HG03039 (cell line): ENCODE measurements at regions not wholly inside any gene's neighbourhood (a gene's known extent, or its start where the extent isn't known, plus 50 kb on each side); places are given as distances from the start of the nearest gene placed in this dataset.
"Not testable (repeated sequence)": the region's sequence is repeated elsewhere in the genome, so short reads cannot be mapped to it uniquely, and the experiment has no call there.

ENCODE experiments used
- ATAC-seq: cut with Tn5 transposase; IDR thresholded peaks from one replicate; pipeline ENCODE4 v1.9.1; 2021; ENCODE audit warnings: mild to moderate bottlenecking, moderate library complexity; ENCODE audit not compliant: unreplicated experiment

DNA sequence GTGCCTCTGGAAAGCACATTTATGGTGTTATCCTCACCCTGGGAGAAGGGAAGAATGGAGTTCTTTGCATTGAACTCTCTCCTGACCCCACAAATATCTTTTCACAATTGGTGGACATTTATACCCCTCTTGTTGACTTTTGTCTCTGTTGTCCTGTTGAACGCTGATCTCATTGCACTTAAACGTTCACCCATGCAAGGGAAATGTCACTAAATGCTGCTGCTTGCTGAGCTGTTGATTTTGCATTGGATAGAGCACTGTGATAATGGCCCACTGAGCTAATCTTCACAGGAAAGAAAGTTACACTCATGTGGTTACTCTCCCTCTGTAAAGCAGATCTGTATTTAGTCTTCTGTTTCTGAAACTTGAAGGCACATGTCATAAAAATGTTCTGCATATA lies 133.4 kb downstream of the FZD1 start:
- no peak for ATAC-seq

- ATAC-seq = no peak
Observed at GRCh38 chr7:91398341-91398740, 134.1 kb downstream of the FZD1 start.

DNA sequence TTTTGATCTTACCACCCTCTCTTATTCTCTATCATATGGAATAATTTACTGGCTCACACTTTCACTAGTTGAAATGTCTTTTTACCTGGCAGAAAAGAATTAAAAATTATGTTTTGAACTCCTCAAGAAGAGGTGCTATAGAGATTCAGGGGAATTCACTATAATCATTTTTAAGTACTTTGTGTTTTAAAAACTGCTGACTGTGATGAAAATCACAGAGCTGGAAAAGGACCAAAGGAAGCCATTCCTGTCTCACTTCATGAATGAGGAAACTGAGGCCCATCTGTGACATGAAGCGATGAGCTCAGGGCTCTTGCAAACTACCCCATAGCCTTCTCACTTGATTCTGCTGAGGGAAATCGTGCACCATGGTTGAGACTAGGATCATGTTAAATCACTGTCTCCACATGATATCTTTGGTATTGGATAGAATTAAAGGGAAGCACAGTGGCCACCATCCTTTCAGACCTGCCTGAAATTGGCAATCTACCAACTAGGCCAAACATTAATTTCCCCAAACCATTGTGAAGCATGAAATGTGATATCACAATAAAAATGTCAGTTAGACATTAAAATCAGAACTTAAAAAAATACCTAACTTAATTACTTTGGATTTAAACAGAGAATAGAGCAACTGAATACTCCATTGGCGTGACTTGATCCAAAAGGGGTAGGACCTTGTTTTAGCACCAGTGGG lies 141.0 kb downstream of the FZD1 start:
- ATAC-seq = no peak

DNA sequence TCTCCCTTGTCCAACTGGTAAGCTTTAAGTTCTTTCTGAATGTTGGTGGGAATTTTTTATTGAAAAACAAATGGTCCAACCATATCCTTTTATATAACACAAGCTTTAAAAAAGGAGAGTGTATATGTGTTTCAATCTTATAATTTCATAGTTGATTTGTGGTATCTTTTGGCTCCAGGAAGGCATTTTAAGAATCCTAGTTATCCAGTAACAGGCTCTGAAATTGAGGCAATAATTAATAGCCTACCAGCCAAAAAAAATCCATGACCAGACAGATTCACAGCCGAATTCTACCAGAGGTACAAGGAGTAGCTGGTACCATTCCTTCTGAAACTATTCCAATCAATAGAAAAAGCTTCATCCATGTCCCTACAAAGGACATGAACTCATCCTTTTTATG lies 141.6 kb downstream of the FZD1 start:
- ATAC-seq = not testable (repeated sequence)

DNA sequence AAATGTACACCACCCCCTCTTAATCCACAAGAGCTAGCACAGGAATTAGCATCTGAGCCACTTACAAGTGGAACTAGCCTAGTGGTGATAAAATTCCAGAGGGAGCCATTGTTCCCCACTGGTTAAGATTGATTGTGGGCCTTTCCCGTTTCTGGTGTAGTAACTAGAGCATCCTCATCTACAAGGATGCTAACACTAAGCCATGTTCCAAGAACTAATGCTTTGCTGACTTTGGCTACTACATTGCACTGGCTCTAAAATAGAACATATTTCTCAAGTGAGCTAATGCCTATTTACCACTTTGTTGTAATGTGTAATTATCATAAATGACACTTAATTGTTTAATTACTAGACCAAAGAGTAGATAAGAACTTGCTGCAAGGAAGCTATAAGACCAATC lies 143.7 kb downstream of the FZD1 start:
- ATAC-seq = no peak

- ATAC-seq = no peak
Observed at GRCh38 chr7:91408388-91409154, 144.3 kb downstream of the FZD1 start.

DNA sequence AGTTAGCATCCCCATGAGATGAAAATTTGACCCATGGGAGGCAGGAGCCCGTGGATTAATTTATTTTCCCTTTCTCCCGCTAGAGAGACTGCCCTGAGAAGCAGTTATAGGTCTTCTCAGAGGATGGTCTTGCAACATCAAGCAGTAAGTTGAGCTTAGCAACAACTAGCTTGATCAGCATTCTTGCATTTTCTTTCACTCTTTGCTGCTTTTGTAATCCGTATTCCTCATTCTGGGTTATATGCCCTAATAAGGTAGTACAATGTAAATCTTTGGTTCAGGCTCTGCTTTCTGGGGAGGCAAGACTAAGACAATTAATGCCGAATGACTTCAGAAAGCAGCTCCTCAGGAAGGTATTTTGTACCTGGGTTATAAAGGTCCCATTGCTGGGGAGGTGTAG lies 146.8 kb downstream of the FZD1 start:
- no peak for ATAC-seq

- ATAC-seq = no peak
Observed at GRCh38 chr7:91412298-91412697, 148.1 kb downstream of the FZD1 start.

GRCh38 chr7:91414734-91415133 lies 150.5 kb downstream of the FZD1 start:
- ATAC-seq = no peak

- no peak for ATAC-seq
Observed at GRCh38 chr7:91416155-91416865, 152.1 kb downstream of the FZD1 start.

GRCh38 chr7:91420606-91421005 lies 156.4 kb downstream of the FZD1 start:
- ATAC-seq = no peak

- ATAC-seq = no peak
Observed at GRCh38 chr7:91421018-91421417, 156.8 kb downstream of the FZD1 start.

DNA sequence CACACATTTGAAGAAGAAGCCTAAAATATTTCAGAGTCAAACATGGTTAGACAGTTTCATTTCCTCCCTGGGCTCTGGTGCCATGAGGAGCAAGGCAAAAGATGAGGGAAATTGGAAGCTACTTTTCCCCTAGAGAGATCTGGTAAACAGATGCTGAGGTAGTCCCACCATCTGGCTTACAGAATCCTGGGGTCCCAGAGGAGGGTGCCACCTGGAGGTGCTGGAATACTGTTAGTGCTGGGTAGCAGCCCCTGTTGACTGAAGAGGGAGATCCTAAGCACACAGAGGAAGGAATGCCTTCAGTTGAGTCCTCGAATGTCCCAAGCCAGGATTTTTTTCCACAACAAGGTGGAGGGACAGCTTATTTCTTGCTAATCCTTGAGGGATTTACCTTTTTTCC lies 160.1 kb downstream of the FZD1 start:
- ATAC-seq = no peak

- no peak for ATAC-seq
Observed at GRCh38 chr7:91425149-91425548, 160.9 kb downstream of the FZD1 start.

DNA sequence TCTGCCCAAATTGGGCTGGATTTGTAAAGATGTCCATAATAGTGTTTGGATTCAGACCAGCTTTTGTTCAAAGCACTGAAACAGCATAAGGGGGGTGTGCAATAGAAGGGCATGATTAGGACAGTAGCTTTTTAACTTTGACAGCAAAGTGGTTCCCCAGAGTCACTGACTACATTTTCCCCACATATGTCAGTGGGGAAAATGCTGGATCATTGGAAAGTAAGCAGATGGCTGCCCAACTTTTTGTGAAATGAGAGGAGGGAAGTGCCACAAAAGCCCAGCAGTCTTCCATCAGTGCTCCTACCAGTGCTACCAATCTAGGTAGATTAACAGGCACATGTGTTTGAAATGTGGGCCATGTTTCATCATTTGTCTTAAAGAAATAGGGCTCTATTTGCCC lies 162.8 kb downstream of the FZD1 start:
- no peak for ATAC-seq

DNA sequence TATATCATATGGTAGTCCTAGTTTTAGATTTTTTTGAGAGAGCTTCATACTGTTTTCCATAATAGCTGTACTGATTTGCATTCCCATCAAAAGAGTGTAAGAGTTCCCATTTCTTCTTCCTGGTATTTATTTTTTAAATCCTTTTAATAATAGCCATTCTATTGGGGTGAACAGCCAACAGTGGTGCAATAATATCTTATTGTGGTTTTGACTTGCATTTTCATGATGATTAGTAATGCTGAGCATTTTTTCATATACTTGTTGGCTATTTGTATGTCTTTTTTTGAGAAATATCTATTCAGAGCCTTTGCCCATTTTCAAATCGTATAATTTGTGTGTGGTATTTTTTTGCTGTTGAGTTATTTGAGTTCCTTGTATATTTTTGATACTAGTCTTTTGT lies 167.4 kb downstream of the FZD1 start:
- no peak for ATAC-seq

DNA sequence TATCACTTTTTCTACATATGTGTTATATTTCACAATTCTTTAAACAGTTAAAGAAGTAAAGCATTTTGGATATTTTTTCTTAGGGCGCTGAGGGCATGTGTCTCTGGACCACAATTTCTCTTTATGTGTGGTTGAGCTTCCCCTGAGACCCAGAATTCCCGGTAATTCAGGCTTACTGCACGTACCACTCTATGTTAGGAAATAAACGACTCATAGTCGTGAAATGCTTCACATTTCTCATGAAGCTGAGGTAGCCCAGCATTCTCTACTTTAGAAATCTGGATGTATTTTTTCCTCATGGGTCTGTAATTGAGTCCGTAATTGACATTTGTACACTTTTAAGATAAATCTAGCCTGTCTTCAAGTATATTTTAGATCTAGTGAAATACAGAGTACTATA lies 170.6 kb downstream of the FZD1 start:
- no peak for ATAC-seq

DNA sequence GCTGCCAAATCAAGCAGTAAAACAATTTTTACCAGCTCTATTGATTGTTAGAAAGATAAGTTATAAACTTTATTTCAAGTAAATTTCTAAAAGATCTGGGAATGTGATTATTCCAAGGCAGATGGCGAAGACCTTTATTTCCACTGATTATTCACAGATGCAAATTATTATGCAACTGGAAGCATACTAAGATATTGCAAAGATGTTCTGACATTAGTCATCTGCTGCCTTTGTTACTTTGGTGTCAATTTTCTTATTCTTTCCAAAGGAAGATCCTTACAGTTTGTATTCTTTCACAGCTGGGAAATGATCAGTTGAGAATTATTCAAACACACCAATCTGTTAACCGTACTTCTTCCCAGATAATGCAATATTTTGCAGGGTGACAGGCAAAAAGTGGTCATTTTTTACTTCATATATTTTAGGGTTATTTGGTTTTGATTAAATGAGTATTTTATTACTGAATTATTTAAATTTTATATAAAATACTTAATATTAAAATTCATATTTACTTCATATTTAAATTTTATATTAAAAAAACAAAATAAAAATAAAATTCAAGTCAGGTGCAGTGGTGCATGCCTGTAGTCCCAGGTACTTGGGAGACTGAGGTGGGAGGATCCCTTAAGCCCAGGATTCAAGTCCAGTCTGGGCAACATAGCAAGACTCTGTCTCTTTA lies 171.3 kb downstream of the FZD1 start:
- no peak for ATAC-seq

DNA sequence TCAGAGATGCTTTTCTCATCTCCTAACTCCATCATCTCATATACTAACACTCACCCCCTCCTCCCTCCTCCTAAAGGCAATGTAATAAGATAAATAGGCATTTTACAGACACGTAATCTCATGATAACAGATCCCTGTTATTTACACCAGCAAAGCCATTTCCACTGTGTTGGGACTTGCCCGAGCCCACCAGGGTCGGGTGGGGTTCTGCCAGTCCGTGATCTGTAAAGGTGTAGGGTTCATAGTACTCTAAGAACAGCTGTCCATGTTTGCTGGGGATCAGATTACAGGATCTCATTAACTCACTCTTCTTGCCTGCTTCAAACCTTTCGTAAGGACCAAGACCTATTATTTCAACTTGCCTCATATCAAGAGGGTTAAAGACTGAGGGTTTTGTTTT lies 172.4 kb downstream of the FZD1 start:
- ATAC-seq = no peak

DNA sequence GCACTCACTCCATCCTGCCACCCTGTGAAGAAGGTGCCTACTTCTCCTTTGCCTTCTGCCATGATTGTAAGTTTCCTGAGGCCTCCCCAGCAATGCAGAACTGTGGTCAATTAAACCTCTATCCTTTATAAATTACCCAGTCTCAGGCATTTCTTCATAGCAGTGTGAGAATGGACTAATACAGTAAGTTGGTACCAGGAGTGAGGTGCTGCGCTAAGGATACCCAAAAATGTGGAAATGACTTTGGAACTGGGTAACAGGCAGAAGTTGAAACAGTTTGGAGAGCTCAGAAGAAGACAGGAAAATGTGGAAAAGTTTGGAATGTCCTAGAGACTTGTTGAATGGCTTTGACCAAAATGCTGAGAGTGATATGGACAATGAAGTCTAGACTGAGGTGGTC lies 176.0 kb downstream of the FZD1 start:
- not testable (repeated sequence) for ATAC-seq

- no peak for ATAC-seq
Observed at GRCh38 chr7:91443862-91444261, 179.6 kb downstream of the FZD1 start.
